OCI-LY3 (cell line): ENCODE measurements at regions not wholly inside any gene's neighbourhood (a gene's known extent, or its start where the extent isn't known, plus 50 kb on each side); places are given as distances from the start of the nearest gene placed in this dataset.

Experiments used
- H2AFZ ChIP-seq: fragments of 200-600, 300-600 bp; shearing (Covaris generic); 2 replicates; pipeline ENCODE4 v1.6.0; 2014; ENCODE audit warnings: antibody characterized with exemption, low read depth, low read length
- H3K27ac ChIP-seq: fragments of 200-600, 300-600 bp; sonication (generic); 2 replicates; pipeline ENCODE4 v1.5.1; 2014; ENCODE audit warnings: mild to moderate bottlenecking, low read length, moderate library complexity, mixed read lengths
- H3K27me3 ChIP-seq: fragments of 200-600, 300-600 bp; sonication (generic); 2 replicates; pipeline ENCODE4 v1.6.1; 2014; ENCODE audit warnings: low read depth, low read length, mixed read lengths
- H3K36me3 ChIP-seq: fragments of 200-600, 300-600 bp; sonication (generic); replicated peaks from 2 replicates; pipeline ENCODE3; 2014; ENCODE audit warnings: low read depth, low read length, mixed read lengths
- H3K4me1 ChIP-seq: fragments of 300-600, 200-600 bp; sonication (generic); 2 replicates; pipeline ENCODE4 v1.6.1; 2014; ENCODE audit warnings: low read length, mixed read lengths
- H3K4me2 ChIP-seq: fragments of 200-600, 300-600 bp; sonication (generic); 2 replicates; pipeline ENCODE4 v1.6.1; 2014; ENCODE audit warnings: low read length, mixed read lengths
- H3K4me3 ChIP-seq: fragments of 300-600, 200-600 bp; sonication (generic); 2 replicates; pipeline ENCODE4 v1.5.1; 2014; ENCODE audit warnings: antibody characterized with exemption, mild to moderate bottlenecking, low read length, moderate library complexity
- H3K79me2 ChIP-seq: fragments of 300-600, 200-600 bp; shearing (Covaris generic); 2 replicates; pipeline ENCODE4 v1.6.1; 2014; ENCODE audit warnings: mild to moderate bottlenecking, low read length, mixed read lengths
- H3K9ac ChIP-seq: fragments of 300-600, 200-600 bp; shearing (Covaris generic); 2 replicates; pipeline ENCODE4 v1.6.0; 2014; ENCODE audit warnings: mild to moderate bottlenecking, low read length, moderate library complexity
- H3K9me3 ChIP-seq: fragments of 200-600, 300-600 bp; shearing (Covaris generic); 2 replicates; pipeline ENCODE4 v1.6.1; 2014; ENCODE audit warnings: low read length, mixed read lengths; ENCODE audit not compliant: insufficient read depth
- H4K20me1 ChIP-seq: fragments of 200-600, 300-600 bp; sonication (generic); 2 replicates; pipeline ENCODE4 v1.6.1; 2016; ENCODE audit warnings: low read length, mixed read lengths; ENCODE audit not compliant: insufficient read depth
- CTCF ChIP-seq: fragments of 200-600, 300-600 bp; sonication (generic); IDR thresholded peaks from 2 replicates; pipeline ENCODE4 v1.5.1; 2014; ENCODE audit warnings: antibody characterized with exemption, low read length, low read depth
- EZH2phosphoT487 ChIP-seq: fragments of 200-600 bp; shearing (Covaris generic); IDR thresholded peaks from 2 replicates; pipeline ENCODE4 v1.6.1; 2018; ENCODE audit warnings: antibody characterized with exemption, mixed run types, low read depth

- Histone ChIP-seq H3K27ac (no peak overlapping the region), H3K4me2 (no peak overlapping the region), H3K36me3 (no peaks in the 10 kb centered on the region), H3K4me3 (no peak overlapping the region), H3K9ac (no peak overlapping the region), H4K20me1 (no peaks in the 10 kb centered on the region), H3K4me1 (no peaks in the 10 kb centered on the region), H2AFZ (no peak overlapping the region), H3K27me3 (no peaks in the 10 kb centered on the region), H3K79me2 (no peaks in the 10 kb centered on the region), H3K9me3 (no peaks in the 10 kb centered on the region)
- TF ChIP-seq EZH2phosphoT487 (no peak), CTCF (no peak)
Measured at GRCh38 chrX:127621780-127622179, 430.4 kb downstream of the ACTRT1 start.

- no peak overlapping the region for H3K9ac ChIP-seq
- no peak overlapping the region for H3K4me3 ChIP-seq
- no peaks in the 10 kb centered on the region for H3K27me3 ChIP-seq
- no peaks in the 10 kb centered on the region for H3K9me3 ChIP-seq
- H3K4me1 ChIP-seq = no peaks in the 10 kb centered on the region
- no peaks in the 10 kb centered on the region for H4K20me1 ChIP-seq
- H3K27ac ChIP-seq = no peak overlapping the region
- no peak overlapping the region for H2AFZ ChIP-seq
- TF ChIP-seq EZH2phosphoT487 (no peak), CTCF (no peak)
- no peak overlapping the region for H3K4me2 ChIP-seq
- H3K36me3 ChIP-seq = no peaks in the 10 kb centered on the region
- no peaks in the 10 kb centered on the region for H3K79me2 ChIP-seq
Measured at GRCh38 chrX:127606590-127606989, 445.6 kb downstream of the ACTRT1 start.

GRCh38 chrX:127596882-127597281 lies 455.3 kb downstream of the ACTRT1 start:
- TF ChIP-seq CTCF = no peak
- TF ChIP-seq EZH2phosphoT487 = no peak
- Histone ChIP-seq H3K9ac (no peak overlapping the region), H3K27me3 (no peaks in the 10 kb centered on the region), H2AFZ (no peak overlapping the region), H3K36me3 (no peaks in the 10 kb centered on the region), H4K20me1 (no peaks in the 10 kb centered on the region), H3K4me1 (no peaks in the 10 kb centered on the region), H3K4me3 (no peak overlapping the region), H3K27ac (no peak overlapping the region), H3K79me2 (no peaks in the 10 kb centered on the region), H3K4me2 (no peak overlapping the region), H3K9me3 (no peaks in the 10 kb centered on the region)

- TF ChIP-seq EZH2phosphoT487 = no peak
- no peak for TF ChIP-seq CTCF
- Histone ChIP-seq H3K4me2 (no peak overlapping the region), H3K27me3 (no peaks in the 10 kb centered on the region), H2AFZ (no peak overlapping the region), H3K79me2 (no peaks in the 10 kb centered on the region), H3K4me3 (no peak overlapping the region), H3K36me3 (no peaks in the 10 kb centered on the region), H4K20me1 (no peaks in the 10 kb centered on the region), H3K9me3 (no peaks in the 10 kb centered on the region), H3K9ac (no peak overlapping the region), H3K27ac (no peak overlapping the region), H3K4me1 (no peaks in the 10 kb centered on the region; the same call in 1 of the 2 replicates)
Measured at GRCh38 chrX:127578395-127578794, 473.8 kb downstream of the ACTRT1 start.
